ENCODE measurements at regions not wholly inside any gene's neighbourhood (a gene's known extent, or its start where the extent isn't known, plus 50 kb on each side); places are given as distances from the start of the nearest gene placed in this dataset.

GRCh38 chr13:109644956-109645355 is 141.4 kb downstream of the IRS2 start:
- no peak overlapping the region for H3K4me2 ChIP-seq (ENCODE audit: insufficient read depth, low read length, poor library complexity, severe bottlenecking)
- H3K27ac ChIP-seq (replicated peaks; ENCODE audit: low read length), result no peak overlapping the region
- no peak overlapping the region for H2AFZ ChIP-seq (ENCODE audit: low read length)
- H2BK12ac ChIP-seq (ENCODE audit: low read length), result no peak overlapping the region
- WGBS, 2 donors (ENCODE audit: extremely low coverage in 2 of 2, insufficient read length in 2 of 2, insufficient replicate concordance in 1 of 2), result no CpG with 5 or more reads among the region's 4 CpGs
- no peak overlapping the region for H3K4ac ChIP-seq (ENCODE audit: low read length)
- no peak overlapping the region for H3K4me3 ChIP-seq (ENCODE audit: low read length in 2 of 2)
- H2BK120ac ChIP-seq (ENCODE audit: low read depth, low read length), result no peak overlapping the region
- H3K9me3 ChIP-seq (replicated peaks in 1 of 2; ENCODE audit: control insufficient read depth in 2 of 2, insufficient read depth in 1 of 2, low read depth in 1 of 2, low read length in 2 of 2), result peaks cover 4 to 12% of the 10 kb centered on the region in 2 donors
- H3K79me1 ChIP-seq (ENCODE audit: low read depth, low read length), result no peaks in the 10 kb centered on the region
- H4K91ac ChIP-seq (ENCODE audit: low read depth, low read length, poor library complexity), result no peak overlapping the region
- H3K18ac ChIP-seq (ENCODE audit: low read length), result no peak overlapping the region
- H3K36me3 ChIP-seq (replicated peaks in 1 of 2; ENCODE audit: control insufficient read depth in 2 of 2, insufficient read depth in 2 of 2, low read length in 2 of 2), result no peaks in the 10 kb centered on the region
- no peak overlapping the region for H3K9ac ChIP-seq (ENCODE audit: low read depth, low read length, poor library complexity)
- H3K14ac ChIP-seq (ENCODE audit: low read length), result no peak overlapping the region
- H3K27me3 ChIP-seq (ENCODE audit: control insufficient read depth in 3 of 3, insufficient read depth in 3 of 3, low read depth in 1 of 3, low read length in 3 of 3), result no peaks in the 10 kb centered on the region
- no peak overlapping the region for H2BK15ac ChIP-seq (ENCODE audit: low read length)
- H3K4me1 ChIP-seq (ENCODE audit: control insufficient read depth in 2 of 2, insufficient read depth in 1 of 2, low read depth in 1 of 2, low read length in 2 of 2), result peaks cover 0 to 3% of the 10 kb centered on the region in 2 donors
- no peak for DNase-seq (ENCODE audit: low spot score)
- no peak overlapping the region for H3K23ac ChIP-seq (ENCODE audit: low read depth, low read length, poor library complexity)
- no peak overlapping the region for H2BK5ac ChIP-seq (ENCODE audit: low read length)
- no peak overlapping the region for H2AK5ac ChIP-seq (ENCODE audit: low read depth, low read length)
- no peak overlapping the region for H4K8ac ChIP-seq (ENCODE audit: low read depth, low read length)

GRCh38 chr13:109644069-109644750 is 142.2 kb downstream of the IRS2 start:
- Histone ChIP-seq H3K36me3 (replicated peaks in 1 of 2; ENCODE audit: control insufficient read depth in 2 of 2, insufficient read depth in 2 of 2, low read length in 2 of 2) (no peaks in the 10 kb centered on the region), H3K79me1 (ENCODE audit: low read depth, low read length) (no peaks in the 10 kb centered on the region), H3K23ac (ENCODE audit: low read depth, low read length, poor library complexity) (no peak overlapping the region), H3K27me3 (ENCODE audit: control insufficient read depth in 3 of 3, insufficient read depth in 3 of 3, low read depth in 1 of 3, low read length in 3 of 3) (no peaks in the 10 kb centered on the region), H3K4me2 (ENCODE audit: insufficient read depth, low read length, poor library complexity, severe bottlenecking) (no peak overlapping the region), H3K4me1 (ENCODE audit: control insufficient read depth in 2 of 2, insufficient read depth in 1 of 2, low read depth in 1 of 2, low read length in 2 of 2) (peaks cover 0 to 3% of the 10 kb centered on the region in 2 donors), H3K14ac (ENCODE audit: low read length) (no peak overlapping the region), H2AFZ (ENCODE audit: low read length) (no peak overlapping the region), H2BK120ac (ENCODE audit: low read depth, low read length) (no peak overlapping the region), H2AK5ac (ENCODE audit: low read depth, low read length) (no peak overlapping the region), H3K4me3 (ENCODE audit: low read length in 2 of 2) (no peak overlapping the region), H3K18ac (ENCODE audit: low read length) (no peak overlapping the region), H2BK15ac (ENCODE audit: low read length) (no peak overlapping the region), H4K91ac (ENCODE audit: low read depth, low read length, poor library complexity) (no peak overlapping the region), H3K9me3 (replicated peaks in 1 of 2; ENCODE audit: control insufficient read depth in 2 of 2, insufficient read depth in 1 of 2, low read depth in 1 of 2, low read length in 2 of 2) (peaks cover 4 to 14% of the 10 kb centered on the region in 2 donors), H2BK12ac (ENCODE audit: low read length) (no peak overlapping the region), H4K8ac (ENCODE audit: low read depth, low read length) (no peak overlapping the region), H3K9ac (ENCODE audit: low read depth, low read length, poor library complexity) (no peak overlapping the region), H3K27ac (replicated peaks; ENCODE audit: low read length) (no peak overlapping the region), H2BK5ac (ENCODE audit: low read length) (no peak overlapping the region), H3K4ac (ENCODE audit: low read length) (no peak overlapping the region)
- no peak for DNase-seq (ENCODE audit: low spot score)
- no CpG with 5 or more reads among the region's 4 CpGs for WGBS, 2 donors (ENCODE audit: extremely low coverage in 2 of 2, insufficient read length in 2 of 2, insufficient replicate concordance in 1 of 2)

- H2BK120ac ChIP-seq (ENCODE audit: low read depth, low read length), result no peak overlapping the region
- peaks cover 4 to 15% of the 10 kb centered on the region in 2 donors for H3K9me3 ChIP-seq (replicated peaks in 1 of 2; ENCODE audit: control insufficient read depth in 2 of 2, insufficient read depth in 1 of 2, low read depth in 1 of 2, low read length in 2 of 2)
- no CpG with 5 or more reads among the region's 8 CpGs for WGBS, 2 donors (ENCODE audit: extremely low coverage in 2 of 2, insufficient read length in 2 of 2, insufficient replicate concordance in 1 of 2)
Measured at GRCh38 chr13:109642358-109642757, 144.0 kb downstream of the IRS2 start.

GRCh38 chr13:109636736-109637135 is 149.6 kb downstream of the IRS2 start:
- H2AK5ac ChIP-seq (ENCODE audit: low read depth, low read length), result no peak overlapping the region
- no peak overlapping the region for H3K14ac ChIP-seq (ENCODE audit: low read length)
- H3K4ac ChIP-seq (ENCODE audit: low read length), result no peak overlapping the region
- H3K79me1 ChIP-seq (ENCODE audit: low read depth, low read length), result no peaks in the 10 kb centered on the region
- H2BK12ac ChIP-seq (ENCODE audit: low read length), result no peak overlapping the region
- no peaks in the 10 kb centered on the region for H3K36me3 ChIP-seq (replicated peaks in 1 of 2; ENCODE audit: control insufficient read depth in 2 of 2, insufficient read depth in 2 of 2, low read length in 2 of 2)
- H3K23ac ChIP-seq (ENCODE audit: low read depth, low read length, poor library complexity), result no peak overlapping the region
- H4K91ac ChIP-seq (ENCODE audit: low read depth, low read length, poor library complexity), result no peak overlapping the region
- H2AFZ ChIP-seq (ENCODE audit: low read length), result no peak overlapping the region
- no peak overlapping the region for H3K18ac ChIP-seq (ENCODE audit: low read length)
- no peak overlapping the region for H2BK120ac ChIP-seq (ENCODE audit: low read depth, low read length)
- H4K8ac ChIP-seq (ENCODE audit: low read depth, low read length), result no peak overlapping the region
- H3K9me3 ChIP-seq (replicated peaks in 1 of 2; ENCODE audit: control insufficient read depth in 2 of 2, insufficient read depth in 1 of 2, low read depth in 1 of 2, low read length in 2 of 2), result peaks cover 4 to 15% of the 10 kb centered on the region in 2 donors
- H3K4me2 ChIP-seq (ENCODE audit: insufficient read depth, low read length, poor library complexity, severe bottlenecking), result no peak overlapping the region
- H2BK15ac ChIP-seq (ENCODE audit: low read length), result no peak overlapping the region
- no peaks in the 10 kb centered on the region for H3K27me3 ChIP-seq (ENCODE audit: control insufficient read depth in 3 of 3, insufficient read depth in 3 of 3, low read depth in 1 of 3, low read length in 3 of 3)
- no peak for DNase-seq (ENCODE audit: low spot score)
- H3K27ac ChIP-seq (replicated peaks; ENCODE audit: low read length), result no peak overlapping the region
- WGBS, 2 donors (ENCODE audit: extremely low coverage in 2 of 2, insufficient read length in 2 of 2, insufficient replicate concordance in 1 of 2), result no CpG with 5 or more reads among the region's 3 CpGs
- H3K9ac ChIP-seq (ENCODE audit: low read depth, low read length, poor library complexity), result no peak overlapping the region
- peaks cover 0 to 2% of the 10 kb centered on the region in 2 donors for H3K4me1 ChIP-seq (ENCODE audit: control insufficient read depth in 2 of 2, insufficient read depth in 1 of 2, low read depth in 1 of 2, low read length in 2 of 2)
- no peak overlapping the region for H2BK5ac ChIP-seq (ENCODE audit: low read length)
- no peak overlapping the region for H3K4me3 ChIP-seq (ENCODE audit: low read length in 2 of 2)

More at GRCh38 chr13:109642358-109642757, 144.0 kb downstream of the IRS2 start:
- Histone ChIP-seq H3K79me1 (ENCODE audit: low read depth, low read length) (no peaks in the 10 kb centered on the region), H2BK12ac (ENCODE audit: low read length) (no peak overlapping the region), H3K36me3 (replicated peaks in 1 of 2; ENCODE audit: control insufficient read depth in 2 of 2, insufficient read depth in 2 of 2, low read length in 2 of 2) (no peaks in the 10 kb centered on the region), H2AK5ac (ENCODE audit: low read depth, low read length) (no peak overlapping the region), H2BK15ac (ENCODE audit: low read length) (no peak overlapping the region), H3K4ac (ENCODE audit: low read length) (no peak overlapping the region), H3K18ac (ENCODE audit: low read length) (no peak overlapping the region), H3K4me1 (ENCODE audit: control insufficient read depth in 2 of 2, insufficient read depth in 1 of 2, low read depth in 1 of 2, low read length in 2 of 2) (peaks cover 0 to 4% of the 10 kb centered on the region in 2 donors), H3K4me3 (ENCODE audit: low read length in 2 of 2) (no peak overlapping the region), H2AFZ (ENCODE audit: low read length) (no peak overlapping the region), H3K9ac (ENCODE audit: low read depth, low read length, poor library complexity) (no peak overlapping the region), H3K27me3 (ENCODE audit: control insufficient read depth in 3 of 3, insufficient read depth in 3 of 3, low read depth in 1 of 3, low read length in 3 of 3) (no peaks in the 10 kb centered on the region), H4K91ac (ENCODE audit: low read depth, low read length, poor library complexity) (no peak overlapping the region), H3K4me2 (ENCODE audit: insufficient read depth, low read length, poor library complexity, severe bottlenecking) (no peak overlapping the region), H4K8ac (ENCODE audit: low read depth, low read length) (no peak overlapping the region), H3K27ac (replicated peaks; ENCODE audit: low read length) (no peak overlapping the region), H3K23ac (ENCODE audit: low read depth, low read length, poor library complexity) (no peak overlapping the region), H3K14ac (ENCODE audit: low read length) (no peak overlapping the region), H2BK5ac (ENCODE audit: low read length) (no peak overlapping the region)
- DNase-seq (ENCODE audit: low spot score), result no peak

All from neuronal stem cell (in vitro differentiated cells).